AG20443 (cell line): ENCODE measurements at regions not wholly inside any gene's neighbourhood (a gene's known extent, or its start where the extent isn't known, plus 50 kb on each side); places are given as distances from the start of the nearest gene placed in this dataset.

Source experiments
- DNase-seq: peaks from one replicate; pipeline ENCODE4 v3.0.0; 2012; ENCODE audit warnings: low spot score, mixed read lengths

DNA sequence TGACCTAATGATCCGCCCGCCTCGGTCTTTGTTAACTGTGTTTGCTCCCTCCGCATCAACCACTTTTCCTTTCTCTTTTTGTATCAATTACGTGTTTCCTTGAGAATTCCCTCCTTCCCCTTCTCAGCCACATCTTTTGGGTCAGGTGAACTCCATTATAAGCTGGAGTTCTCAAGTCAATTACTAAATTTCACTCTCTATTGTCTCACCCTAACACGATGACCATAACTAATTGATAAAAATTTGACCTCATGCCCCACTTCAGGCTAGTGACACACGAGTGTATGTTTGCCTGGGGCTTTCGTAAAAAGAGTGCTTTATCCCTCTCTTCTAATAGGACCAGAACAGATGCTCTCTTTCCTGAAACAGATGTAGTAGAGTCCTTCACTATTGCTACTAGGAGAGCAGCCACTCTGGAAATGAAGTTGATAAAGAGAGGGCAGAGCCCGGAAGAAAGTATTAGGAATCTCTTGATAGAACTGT, 403.6 kb upstream of the ANXA10 start:
- DNase-seq, result no peak

DNA sequence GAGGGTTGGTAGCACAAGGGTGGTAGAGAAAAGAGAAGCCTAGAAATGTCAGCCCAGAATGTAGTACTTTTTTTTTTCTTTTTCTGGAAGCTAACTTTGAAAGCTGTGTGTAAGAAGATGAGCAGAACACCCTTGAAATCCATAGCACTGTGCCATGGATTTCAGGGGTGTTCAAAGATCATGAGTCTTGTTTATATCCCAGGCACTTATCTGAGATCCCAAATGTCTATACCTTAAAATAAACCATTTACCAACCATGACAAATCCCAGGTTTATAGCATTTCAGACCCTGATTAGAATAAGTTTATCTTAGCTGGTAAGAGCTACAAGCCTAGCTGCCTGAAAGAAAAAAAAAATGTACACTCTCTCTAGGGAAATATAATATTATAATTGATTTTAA, 389.9 kb upstream of the ANXA10 start:
- DNase-seq, result no peak

DNA sequence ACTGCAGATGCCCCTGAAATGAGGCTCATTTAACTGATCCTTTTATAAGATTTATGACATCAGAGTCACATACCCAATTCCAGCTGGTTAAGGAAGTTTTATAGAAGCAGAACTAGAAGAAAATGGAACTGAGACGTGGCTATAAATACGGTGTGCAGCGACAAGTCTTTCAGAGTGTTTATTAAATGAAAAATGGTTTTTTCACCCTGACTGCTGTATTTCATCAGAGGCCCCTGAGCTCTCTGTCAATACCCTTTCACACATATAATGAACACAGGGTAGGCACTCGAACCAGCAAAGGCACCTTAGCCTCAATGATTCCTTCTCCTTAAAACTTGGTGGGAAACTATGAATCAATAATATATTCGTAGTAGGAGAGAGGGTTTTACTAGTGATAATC, 380.8 kb upstream of the ANXA10 start:
- DNase-seq, result no peak

DNA sequence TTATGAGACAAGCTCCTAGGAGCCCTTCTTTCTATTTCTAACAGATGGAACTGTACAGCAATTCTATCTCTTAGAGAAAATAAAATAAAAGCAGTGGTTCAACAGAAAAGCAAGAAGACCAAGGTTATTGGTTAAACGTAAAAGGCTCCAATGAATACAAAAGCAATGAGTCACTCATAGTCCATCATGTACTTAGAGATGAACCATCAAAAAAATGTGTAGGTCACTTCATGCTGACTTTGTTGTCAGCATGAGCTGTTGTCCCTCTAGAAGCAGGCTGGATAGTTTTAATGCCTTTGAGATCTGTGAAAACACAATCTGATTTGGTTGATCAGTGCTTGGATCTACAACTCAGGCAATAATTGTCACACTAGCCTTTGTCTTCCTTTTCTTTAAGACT, 378.6 kb upstream of the ANXA10 start:
- no peak for DNase-seq

DNA sequence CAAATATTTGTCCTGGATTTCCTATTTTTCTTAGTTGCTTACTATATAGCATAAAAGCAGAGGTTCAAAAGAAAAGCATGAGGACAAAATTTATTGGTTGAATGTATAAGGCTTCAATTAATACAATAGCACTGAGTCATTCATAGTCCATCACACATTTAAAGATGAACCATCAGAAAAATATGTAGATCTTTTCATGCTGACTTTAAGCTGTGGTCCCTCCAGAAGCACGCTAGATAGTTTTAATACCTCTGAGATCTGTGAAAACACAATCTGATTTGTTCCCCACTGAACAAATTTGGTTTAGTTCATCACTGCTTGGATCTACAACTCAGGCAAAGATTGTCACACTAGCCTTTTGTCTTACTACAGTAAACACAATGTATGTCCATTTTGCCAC, 377.2 kb upstream of the ANXA10 start:
- no peak for DNase-seq

DNA sequence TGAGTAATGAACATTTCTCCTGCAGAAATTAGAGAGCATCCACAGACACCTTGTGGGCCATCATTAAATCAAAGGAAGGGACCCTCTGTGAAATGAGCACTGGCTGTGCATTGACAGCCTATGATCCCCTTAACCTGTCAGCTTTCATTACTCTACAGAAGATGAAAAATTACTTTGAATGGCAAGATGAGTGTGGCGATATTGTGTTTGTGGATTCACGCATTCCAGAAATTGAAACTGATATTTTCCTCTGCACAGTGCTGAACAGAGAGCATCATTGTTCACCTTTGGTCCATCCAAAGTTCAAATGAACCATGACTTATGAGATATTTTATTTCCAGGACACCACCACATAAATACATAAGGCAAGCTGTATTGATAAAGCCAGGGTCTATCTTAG, 374.8 kb upstream of the ANXA10 start:
- no peak for DNase-seq

DNA sequence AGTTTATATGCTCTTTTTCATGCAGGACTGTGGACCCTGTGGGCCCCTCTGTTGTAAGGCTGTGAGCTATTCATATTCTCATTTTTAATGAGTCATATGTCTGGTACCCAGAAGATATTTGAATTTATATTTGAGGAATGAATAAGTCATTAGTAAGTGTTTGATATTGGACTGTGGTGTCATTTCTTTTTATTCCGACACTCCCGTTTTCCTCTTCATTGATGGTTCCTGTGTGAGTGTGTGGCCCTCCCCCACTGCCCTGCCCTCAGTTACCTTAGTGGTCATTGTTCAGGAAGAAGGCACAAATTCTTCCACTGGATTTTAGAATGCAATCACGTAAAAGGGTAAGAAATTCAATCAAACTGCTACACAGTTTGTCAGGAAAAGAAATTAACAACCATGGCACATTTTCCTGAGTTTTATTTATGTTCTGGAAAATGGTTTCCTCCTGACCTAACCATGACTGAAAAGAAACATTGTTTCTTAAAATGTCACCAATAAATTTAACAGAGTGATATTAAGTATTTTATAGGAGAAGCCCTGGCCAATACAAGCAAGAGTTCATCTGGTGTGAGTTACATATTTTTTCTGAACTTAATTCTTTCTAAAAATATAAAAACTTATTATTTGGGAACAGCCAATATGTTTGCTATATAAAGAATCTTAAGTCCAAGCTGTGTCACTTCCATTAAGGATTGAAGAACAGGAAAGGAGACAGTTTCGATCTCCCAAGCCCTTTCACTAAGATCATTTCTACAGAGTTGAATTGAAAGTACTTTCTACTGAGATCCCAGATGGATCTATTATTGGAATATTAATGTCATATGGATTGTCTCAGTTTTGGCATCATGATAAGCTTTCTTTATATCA, 370.5 kb upstream of the ANXA10 start:
- no peak for DNase-seq

DNA sequence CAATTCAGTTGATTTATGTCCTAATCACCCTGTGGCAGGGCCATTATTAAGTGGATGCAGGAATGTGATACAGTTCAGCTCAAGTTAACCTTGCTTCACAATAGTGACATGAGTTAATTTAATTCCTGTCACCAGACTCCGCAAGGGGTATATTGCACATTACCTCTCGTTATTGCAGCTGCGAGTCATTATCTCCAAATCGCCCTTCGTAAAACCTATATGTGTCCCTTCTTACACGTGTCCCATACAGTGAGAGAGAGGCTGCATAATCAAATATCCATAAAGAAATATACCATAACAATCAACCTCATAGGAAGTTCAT, 369.9 kb upstream of the ANXA10 start:
- no peak for DNase-seq

DNA sequence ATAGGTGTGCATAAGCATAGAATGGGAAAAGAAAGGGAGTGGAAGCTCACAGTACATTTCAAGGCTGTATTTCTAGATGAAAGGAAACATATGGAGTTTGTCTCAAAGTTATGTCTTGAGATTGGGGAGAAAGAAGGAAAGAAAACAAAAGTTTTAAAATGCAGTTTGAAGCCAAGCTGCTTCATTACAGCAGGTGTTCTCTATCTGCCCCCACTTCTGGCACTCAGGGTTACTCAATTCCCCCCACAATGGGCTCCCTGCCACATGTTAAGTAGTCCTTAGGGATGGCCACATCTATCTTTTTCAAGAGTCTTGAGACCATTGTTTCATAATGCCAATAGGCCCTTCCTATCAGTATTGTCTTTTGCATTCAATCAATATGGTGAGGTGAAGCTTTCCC, 367.4 kb upstream of the ANXA10 start:
- no peak for DNase-seq

DNA sequence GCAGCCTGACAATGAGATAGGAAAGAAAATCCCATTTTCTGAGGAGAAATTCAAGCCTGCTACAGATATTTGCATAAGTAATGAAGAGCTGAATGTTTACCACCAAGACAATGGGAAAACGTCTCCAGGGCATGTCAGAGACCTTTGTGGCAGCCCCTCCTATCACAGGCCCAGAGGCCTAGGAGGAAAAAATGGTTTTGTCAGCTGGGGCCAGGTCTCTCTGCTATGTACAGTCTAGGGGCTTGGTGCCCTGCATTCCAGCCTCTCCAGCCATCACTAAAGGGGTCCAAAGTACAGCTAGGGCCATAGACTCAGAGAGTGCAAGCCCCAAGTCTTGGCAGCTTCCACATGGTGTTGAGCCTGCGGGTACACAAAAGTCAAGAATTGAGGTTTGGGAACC, 361.6 kb upstream of the ANXA10 start:
- no peak for DNase-seq

DNA sequence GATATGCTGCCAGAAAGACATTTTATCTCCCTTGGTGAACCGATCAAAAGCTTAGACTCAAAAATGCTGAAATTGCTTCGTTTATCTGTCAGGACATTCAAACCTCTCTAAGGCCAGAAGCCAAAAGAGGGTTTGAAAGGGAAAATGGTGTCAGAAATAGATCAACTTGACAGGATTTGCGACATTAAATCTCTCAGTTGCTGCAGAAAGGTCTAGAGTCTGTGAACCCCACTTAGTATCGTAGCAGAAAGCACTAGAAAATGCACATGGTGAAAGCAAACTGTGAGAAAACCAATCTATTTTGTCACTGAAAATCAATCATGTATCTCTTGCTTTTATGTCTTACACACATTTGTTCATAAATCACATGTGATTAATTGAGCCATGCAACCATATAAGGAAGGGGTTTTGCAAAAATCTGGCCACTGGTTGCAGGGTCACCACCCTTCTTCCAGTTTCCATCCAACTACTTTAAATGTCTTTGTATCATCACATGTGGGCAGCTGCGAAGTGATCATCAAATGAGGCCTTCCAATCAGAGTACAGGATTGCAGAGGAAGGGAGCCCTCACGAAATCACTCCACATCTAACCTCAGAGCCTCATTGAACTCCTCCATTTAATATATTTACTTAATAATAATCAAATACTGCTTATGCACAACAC, 347.2 kb upstream of the ANXA10 start:
- DNase-seq, result no peak

DNA sequence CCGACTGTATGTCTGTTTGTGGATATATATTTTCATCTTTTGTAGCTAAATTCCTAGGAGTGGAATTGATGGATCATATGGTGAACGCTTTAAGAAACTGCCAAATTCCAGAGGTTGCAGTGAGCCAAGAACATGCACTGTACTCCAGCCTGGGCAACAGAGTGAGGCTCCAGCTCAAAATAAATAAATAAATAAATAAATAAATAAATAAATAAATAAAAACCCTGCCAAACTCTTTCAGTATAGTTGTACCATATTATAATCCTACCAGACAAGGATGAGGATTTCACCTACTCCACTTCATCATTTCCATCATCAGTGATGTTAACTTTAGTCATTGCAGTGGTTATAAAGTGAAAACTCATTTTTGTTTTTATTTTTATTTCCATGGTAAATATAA, 325.1 kb upstream of the ANXA10 start:
- no peak for DNase-seq

DNA sequence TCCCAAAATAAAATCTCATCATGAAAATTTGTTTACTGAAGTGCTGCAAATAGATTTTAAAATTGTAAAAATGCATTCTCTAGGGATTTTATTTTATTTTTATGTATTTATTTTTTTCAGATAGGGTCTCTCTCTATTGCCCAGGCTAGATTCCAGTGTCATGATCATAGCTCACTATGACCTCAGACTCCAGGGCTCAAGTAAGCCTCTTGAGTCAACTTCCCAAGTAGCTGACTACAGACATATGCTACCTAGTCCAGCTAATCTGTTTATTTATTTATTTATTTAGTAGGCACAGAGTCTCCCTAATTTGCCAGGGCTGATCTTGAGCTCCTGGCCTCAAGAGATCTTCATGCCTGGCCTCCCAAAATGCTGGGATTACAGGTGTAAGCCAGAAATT, 317.7 kb upstream of the ANXA10 start:
- no peak for DNase-seq

DNA sequence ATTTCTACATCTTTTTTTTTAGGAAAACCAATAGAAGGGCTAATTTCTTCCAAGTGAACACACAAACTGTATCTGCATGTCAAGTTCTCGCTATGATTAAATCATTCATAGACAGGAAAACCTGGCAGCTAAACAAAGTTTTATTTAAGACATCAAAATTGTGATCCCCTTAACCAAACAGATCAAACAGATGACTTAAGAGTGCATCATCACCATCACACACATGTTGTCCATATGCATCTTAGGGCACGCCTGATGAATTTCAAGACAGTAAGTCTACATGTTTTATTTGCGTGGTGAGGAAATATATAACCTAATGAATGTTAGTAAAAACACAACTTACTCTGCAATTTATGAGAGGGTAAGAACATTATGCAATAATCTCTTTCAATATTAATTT, 317.0 kb upstream of the ANXA10 start:
- no peak for DNase-seq

DNA sequence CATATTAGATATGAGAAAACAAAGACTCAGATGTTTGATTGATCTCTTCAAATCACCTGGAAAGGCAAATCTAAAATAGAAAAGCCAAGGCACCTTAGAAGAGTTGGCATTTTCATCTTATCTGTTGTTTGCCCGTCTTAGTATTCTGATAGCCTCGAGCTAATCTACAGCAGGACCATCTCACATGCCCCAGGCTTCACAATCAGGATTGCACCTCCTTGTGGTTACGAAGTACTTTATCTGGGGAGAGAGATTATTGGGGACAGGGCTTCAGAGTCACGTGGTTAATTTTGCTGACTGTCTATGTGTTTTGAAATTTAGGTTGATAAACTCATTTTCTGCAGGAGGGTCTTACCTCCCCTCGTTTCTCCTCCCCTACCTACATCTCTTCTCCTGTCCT, 313.1 kb upstream of the ANXA10 start:
- DNase-seq, result no peak

DNA sequence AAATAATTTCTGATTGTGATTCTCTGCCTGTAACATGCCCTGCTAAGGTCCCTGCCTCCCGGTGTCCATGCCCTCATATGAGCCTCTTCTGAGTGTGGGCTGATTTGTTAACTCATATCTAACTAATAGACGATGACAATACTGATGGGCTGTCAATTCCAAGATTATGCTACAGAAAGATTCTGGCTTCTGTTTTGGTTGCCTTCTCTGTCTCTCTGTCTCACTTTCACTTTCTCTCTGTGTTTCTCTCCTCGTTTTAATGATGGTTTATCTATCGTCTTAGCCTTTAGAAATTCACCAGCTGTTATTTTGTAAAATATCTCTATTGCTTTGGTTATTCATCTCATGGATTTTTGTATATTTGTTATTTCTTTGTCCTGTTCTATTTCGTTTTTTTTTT, 312.5 kb upstream of the ANXA10 start:
- no peak for DNase-seq

DNA sequence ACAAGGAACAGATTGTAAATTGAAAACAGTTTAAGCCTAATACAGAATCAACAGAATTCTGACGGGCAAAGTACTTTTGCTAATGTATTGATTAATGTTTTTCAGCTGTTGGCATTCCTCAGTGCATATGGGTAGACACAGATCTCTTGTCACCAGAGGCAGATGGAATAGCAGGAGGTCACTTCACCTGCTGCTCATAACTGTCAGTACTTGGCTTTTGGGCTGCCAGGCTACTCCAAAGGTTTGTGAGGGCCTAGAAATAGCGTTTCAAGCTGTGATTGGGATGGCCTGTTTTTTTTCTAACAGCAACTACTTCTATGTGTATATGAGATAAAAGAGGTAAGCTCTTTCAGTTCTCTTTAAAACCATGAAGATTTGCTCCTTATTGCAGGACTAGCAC, 307.5 kb upstream of the ANXA10 start:
- no peak for DNase-seq

DNA sequence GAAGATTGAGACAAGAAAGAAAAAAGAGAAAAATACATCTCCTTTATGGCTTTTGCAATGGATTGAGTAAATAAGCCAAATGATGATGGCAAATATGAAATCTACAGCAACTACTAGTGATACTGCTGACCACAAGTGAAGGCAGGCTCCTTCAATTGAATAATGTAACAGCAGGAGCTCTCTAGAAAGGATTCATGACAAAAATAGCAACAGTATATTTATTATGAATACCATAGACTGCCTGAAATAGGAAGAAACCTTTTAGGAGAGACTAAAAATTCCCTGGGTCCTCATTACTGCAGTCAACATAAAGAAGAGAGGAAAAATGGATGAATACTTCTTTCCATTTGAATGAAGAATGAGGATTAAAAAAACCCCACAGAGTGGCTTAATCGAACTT, 306.8 kb upstream of the ANXA10 start:
- no peak for DNase-seq

DNA sequence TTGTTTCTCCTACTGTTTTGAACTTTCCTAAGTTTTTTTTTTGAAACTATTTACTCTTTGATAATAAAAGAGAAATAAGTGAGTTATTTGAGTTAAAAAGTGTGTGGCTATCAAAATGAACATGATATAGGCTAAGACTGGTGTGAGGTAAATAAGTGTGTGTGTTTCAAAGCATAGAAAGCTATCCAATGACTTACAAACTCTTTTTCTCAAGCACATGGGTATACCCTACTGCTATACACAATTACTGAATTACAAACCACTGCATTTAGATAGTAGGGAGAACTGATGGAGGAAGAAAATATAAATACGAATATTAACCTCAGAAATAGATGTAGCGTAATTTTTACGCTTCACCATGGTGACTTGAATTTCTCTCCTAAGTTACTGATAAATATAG, 305.8 kb upstream of the ANXA10 start:
- DNase-seq, result no peak

DNA sequence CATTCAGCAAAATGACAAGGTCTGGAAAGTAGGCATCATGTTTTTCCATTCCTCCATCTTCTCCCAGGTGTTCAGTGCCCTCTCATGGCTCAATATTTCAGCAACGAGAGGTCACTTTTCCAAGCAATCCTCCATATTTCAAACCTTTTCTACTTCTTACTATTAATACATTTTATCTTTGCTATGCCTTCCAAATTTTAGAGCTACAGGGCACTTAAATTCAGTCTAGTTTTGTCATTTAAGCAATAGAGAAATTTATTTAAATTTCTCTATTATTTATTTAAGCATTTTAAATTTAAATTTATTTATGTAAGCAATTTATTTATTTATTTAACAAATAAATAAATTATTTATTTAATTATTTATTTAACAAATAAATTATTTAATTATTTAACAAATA, 305.1 kb upstream of the ANXA10 start:
- no peak for DNase-seq

DNA sequence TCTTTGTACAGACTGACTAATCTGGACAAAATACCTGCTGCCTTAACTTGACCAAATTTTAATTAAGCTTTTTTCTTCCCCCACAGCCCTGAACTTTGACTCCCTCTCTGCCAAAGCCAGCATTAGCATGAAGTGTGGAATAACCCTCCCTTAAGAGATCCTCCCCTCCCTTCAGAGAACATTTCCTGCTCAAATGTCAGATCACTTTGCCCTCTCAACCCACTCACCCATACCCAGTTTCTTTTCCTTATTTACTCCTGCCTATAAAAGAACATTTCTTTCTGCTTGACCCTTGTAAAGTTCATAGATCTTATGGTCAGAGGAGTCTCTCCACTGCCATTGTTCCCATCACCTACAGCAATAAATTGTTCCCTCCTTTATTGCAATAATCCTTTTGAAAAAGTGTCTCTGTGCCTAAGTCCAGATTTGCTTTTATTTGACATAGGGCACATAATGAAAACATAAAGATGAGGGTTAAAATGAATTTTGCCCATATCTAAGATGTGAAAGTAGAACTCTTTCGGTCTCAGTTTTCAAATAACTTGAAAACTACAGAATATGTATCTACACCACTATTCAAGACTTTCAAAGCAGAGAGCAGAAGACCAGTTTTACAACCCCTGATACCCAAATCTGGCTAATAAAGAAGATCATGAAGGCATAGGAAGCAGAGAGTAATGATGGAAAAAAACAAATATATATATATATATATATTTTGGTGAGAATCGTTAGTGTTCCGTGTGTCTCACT, 289.7 kb upstream of the ANXA10 start:
- no peak for DNase-seq

DNA sequence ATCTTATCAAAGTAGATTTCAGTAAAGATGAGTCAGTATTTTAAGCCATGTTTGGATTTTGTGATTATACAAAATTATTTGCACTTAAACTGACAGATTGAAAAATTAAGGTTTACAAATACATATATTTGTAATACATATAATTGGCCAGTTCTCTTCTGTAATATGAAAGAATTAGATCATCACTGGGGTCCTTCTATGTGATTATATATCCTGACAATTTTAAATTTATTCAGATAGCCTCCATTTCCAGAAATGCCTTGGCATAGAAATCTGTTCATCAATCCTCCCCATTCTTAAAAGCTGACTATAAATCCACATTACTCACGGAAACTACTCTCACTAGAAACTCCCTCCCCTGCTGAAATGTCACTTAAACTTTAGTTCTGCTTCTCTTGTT, 280.4 kb upstream of the ANXA10 start:
- no peak for DNase-seq

DNA sequence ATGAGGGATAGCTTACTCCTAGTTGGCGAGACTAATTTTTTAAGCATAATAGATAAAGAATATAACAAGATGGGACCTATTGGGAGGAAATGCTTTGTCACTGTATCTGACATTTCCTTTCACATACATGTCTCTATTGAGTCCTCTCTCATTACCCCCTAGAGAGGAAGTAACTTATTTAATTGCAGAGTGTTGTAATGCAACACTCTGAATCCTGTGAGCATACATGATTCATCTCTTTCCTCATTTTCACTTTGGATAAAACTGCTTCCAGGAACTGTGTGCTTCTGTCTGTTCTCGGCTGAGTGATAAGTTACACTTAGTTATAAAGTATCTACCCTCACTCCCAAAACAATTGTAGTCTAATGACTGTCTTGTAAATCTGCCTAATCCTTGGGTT, 266.1 kb upstream of the ANXA10 start:
- DNase-seq, result no peak
